GM08714 (cell line): ENCODE measurements at regions not wholly inside any gene's neighbourhood (a gene's known extent, or its start where the extent isn't known, plus 50 kb on each side); places are given as distances from the start of the nearest gene placed in this dataset.
A peak's percentile ranks its signal among the peaks of the same experiment; 100 is the strongest.
"Not testable (repeated sequence)": the region's sequence is repeated elsewhere in the genome, so short reads cannot be mapped to it uniquely, and the experiment has no call there.

Experiments used
- H3K4me3 ChIP-seq: fragments of 200-500 bp; sonication (Bioruptor generic); 2 replicates; pipeline ENCODE4 v1.5.1; 2014; ENCODE audit warnings: mild to moderate bottlenecking, low read length, inconsistent platforms
- ZNF274 ChIP-seq: IDR thresholded peaks from 2 replicates; pipeline ENCODE4 v1.6.1; 2012; ENCODE audit warnings: mild to moderate bottlenecking, low read depth, low read length

- no peak overlapping the region for H3K4me3 ChIP-seq
- no peak for TF ChIP-seq ZNF274
Observed at GRCh38 chr9:72471096-72471495, 50.3 kb upstream of the TMC1 start.

GRCh38 chr9:72467766-72468738 is 53.4 kb upstream of the TMC1 start:
- no peak overlapping the region for H3K4me3 ChIP-seq
- no peak for TF ChIP-seq ZNF274

GRCh38 chr9:72465593-72465984 is 55.8 kb upstream of the TMC1 start:
- no peak for TF ChIP-seq ZNF274
- H3K4me3 ChIP-seq: no peak overlapping the region

GRCh38 chr9:72464857-72465592 is 56.4 kb upstream of the TMC1 start:
- peak overlapping the region; percentile 53; the same call in 1 of the 2 replicates for H3K4me3 ChIP-seq
- no peak for TF ChIP-seq ZNF274

- TF ChIP-seq ZNF274: no peak
- no peak overlapping the region for H3K4me3 ChIP-seq
Observed at GRCh38 chr9:72462340-72462739, 59.1 kb upstream of the TMC1 start.

GRCh38 chr9:72460342-72461312 is 60.8 kb upstream of the TMC1 start:
- H3K4me3 ChIP-seq: no peak overlapping the region
- TF ChIP-seq ZNF274: no peak

GRCh38 chr9:72459308-72459707 is 62.1 kb upstream of the TMC1 start:
- no peak overlapping the region for H3K4me3 ChIP-seq
- TF ChIP-seq ZNF274: no peak

GRCh38 chr9:72458153-72458552 is 63.3 kb upstream of the TMC1 start:
- TF ChIP-seq ZNF274: no peak

GRCh38 chr9:72457366-72457765 is 64.0 kb upstream of the TMC1 start:
- no peak for TF ChIP-seq ZNF274
- no peak overlapping the region for H3K4me3 ChIP-seq

More at GRCh38 chr9:72458153-72458552, 63.3 kb upstream of the TMC1 start:
- H3K4me3 ChIP-seq: no peak overlapping the region

- TF ChIP-seq ZNF274: no peak
- H3K4me3 ChIP-seq: no peak overlapping the region
Observed at GRCh38 chr9:72454871-72455491, 66.4 kb upstream of the TMC1 start.

- no peak overlapping the region for H3K4me3 ChIP-seq
- no peak for TF ChIP-seq ZNF274
Observed at GRCh38 chr9:72453797-72454196, 67.6 kb upstream of the TMC1 start.

- not testable (repeated sequence) for H3K4me3 ChIP-seq
Observed at GRCh38 chr9:72446241-72446640, 75.2 kb upstream of the TMC1 start.

GRCh38 chr9:72445306-72445995 is 76.0 kb upstream of the TMC1 start:
- no peak for TF ChIP-seq ZNF274

More at GRCh38 chr9:72445306-72445995, 76.0 kb upstream of the TMC1 start:
- H3K4me3 ChIP-seq: no peak overlapping the region
